GM12878 (cell line): ENCODE measurements at regions not wholly inside any gene's neighbourhood (a gene's known extent, or its start where the extent isn't known, plus 50 kb on each side); places are given as distances from the start of the nearest gene placed in this dataset.

Source experiments
- BRCA1 ChIP-seq: IDR thresholded peaks from 2 replicates; pipeline ENCODE4 v1.6.1; 2011; ENCODE audit warnings: low read depth, low read length, improper control_type of control experiment
- CBX5 ChIP-seq: sonication (generic); IDR thresholded peaks from 2 replicates; pipeline ENCODE4 v1.6.1; 2016; ENCODE audit warnings: low read depth, moderate library complexity, mild to moderate bottlenecking, inconsistent platforms
- FOXM1 ChIP-seq: IDR thresholded peaks from 2 replicates; pipeline ENCODE4 v1.6.1; 2012; ENCODE audit warnings: low read depth, mild to moderate bottlenecking, inconsistent platforms, low read length, moderate library complexity
- GABPA ChIP-seq: IDR thresholded peaks from 2 replicates; pipeline ENCODE4 v1.6.1; 2014; ENCODE audit warnings: antibody characterized with exemption, low read depth, mild to moderate bottlenecking, inconsistent platforms
- IKZF2 ChIP-seq, 2 experiments: fragments of 450-650 bp; IDR thresholded peaks; 2 replicates each; pipeline ENCODE4 v1.6.1; 2017; ENCODE audit warnings: mild to moderate bottlenecking in 2 of 2, moderate library complexity in 2 of 2
- IRF4 ChIP-seq: IDR thresholded peaks from 2 replicates; pipeline ENCODE4 v1.6.1; 2011; ENCODE audit warnings: low read depth, low read length
- JUNB ChIP-seq: IDR thresholded peaks from 2 replicates; pipeline ENCODE4 v1.6.1; 2016; ENCODE audit warnings: antibody characterized with exemption, mild to moderate bottlenecking
- JUND ChIP-seq: IDR thresholded peaks from 2 replicates; pipeline ENCODE4 v1.6.1; 2012; ENCODE audit warnings: low read depth, mild to moderate bottlenecking, low read length, improper control_type of control experiment, moderate library complexity
- KAT2A ChIP-seq: conservative IDR thresholded peaks from 2 replicates; pipeline ENCODE4 v1.6.1; 2011; ENCODE audit warnings: low read depth, low read length; ENCODE audit not compliant: control insufficient read depth
- LARP7 ChIP-seq: fragments of 450-650 bp; IDR thresholded peaks from 2 replicates; pipeline ENCODE4 v1.6.1; 2017; ENCODE audit warnings: mild to moderate bottlenecking
- MTA3 ChIP-seq: IDR thresholded peaks from 2 replicates; pipeline ENCODE4 v1.6.1; 2012; ENCODE audit warnings: low read length, inconsistent platforms, borderline replicate concordance
- NFXL1 ChIP-seq: fragments of 450-650 bp; IDR thresholded peaks from 2 replicates; pipeline ENCODE4 v1.6.1; 2017; ENCODE audit warnings: antibody characterized with exemption, mild to moderate bottlenecking, borderline replicate concordance
- NR2C1 ChIP-seq: fragments of 450-650 bp; IDR thresholded peaks from 2 replicates; pipeline ENCODE4 v1.6.1; 2017; ENCODE audit warnings: antibody characterized with exemption, mild to moderate bottlenecking, moderate library complexity
- PAX8 ChIP-seq: fragments of 450-650 bp; IDR thresholded peaks from 2 replicates; pipeline ENCODE4 v1.6.1; 2017; ENCODE audit warnings: mild to moderate bottlenecking, moderate library complexity
- RCOR1 ChIP-seq: conservative IDR thresholded peaks from 2 replicates; pipeline ENCODE4 v1.6.1; 2012; ENCODE audit warnings: low read depth, low read length, improper control_type of control experiment
- SIN3A ChIP-seq: IDR thresholded peaks from 2 replicates; pipeline ENCODE4 v1.6.1; 2012; ENCODE audit warnings: low read depth, low read length, improper control_type of control experiment
- SIX5 ChIP-seq: IDR thresholded peaks from 2 replicates; pipeline ENCODE4 v1.6.1; 2011; ENCODE audit warnings: mild to moderate bottlenecking, low read depth, low read length, moderate library complexity; ENCODE audit not compliant: severe bottlenecking
- TARDBP ChIP-seq: IDR thresholded peaks from 2 replicates; pipeline ENCODE4 v1.6.1; 2016; ENCODE audit warnings: borderline replicate concordance
- TCF12 ChIP-seq: IDR thresholded peaks from 2 replicates; pipeline ENCODE4 v1.6.1; 2011; ENCODE audit warnings: low read depth, mild to moderate bottlenecking, low read length
- YY1 ChIP-seq: IDR thresholded peaks from 2 replicates; pipeline ENCODE4 v1.6.1; 2011; ENCODE audit warnings: low read depth, mild to moderate bottlenecking, low read length
- ZBED1 ChIP-seq: IDR thresholded peaks from 2 replicates; pipeline ENCODE4 v1.6.1; 2016; ENCODE audit warnings: borderline replicate concordance
- ZNF274 ChIP-seq: IDR thresholded peaks from one replicate; pipeline ENCODE4 v1.8.0; 2011; ENCODE audit not compliant: insufficient read length, insufficient read depth
- ZZZ3 ChIP-seq: IDR thresholded peaks from 2 replicates; pipeline ENCODE4 v1.6.1; 2011; ENCODE audit warnings: low read depth; ENCODE audit not compliant: control insufficient read depth, insufficient read length
- TF ChIP-seq, protein P1 (sequence below): fragments of 450-650 bp; formaldehyde crosslinking; IDR thresholded peaks from 2 replicates; pipeline ENCODE4 v1.4.0; 2020; ENCODE audit warnings: mild to moderate bottlenecking, moderate library complexity
- TF ChIP-seq, protein P2 (sequence below): IDR thresholded peaks from 2 replicates; pipeline ENCODE4 v1.6.1; 2012; ENCODE audit warnings: low read depth, low read length, improper control_type of control experiment
- TF ChIP-seq, protein P3 (sequence below): fragments of 450-650 bp; IDR thresholded peaks from 2 replicates; pipeline ENCODE4 v1.6.1; 2017; ENCODE audit warnings: low read depth, mild to moderate bottlenecking, moderate library complexity

DNA sequence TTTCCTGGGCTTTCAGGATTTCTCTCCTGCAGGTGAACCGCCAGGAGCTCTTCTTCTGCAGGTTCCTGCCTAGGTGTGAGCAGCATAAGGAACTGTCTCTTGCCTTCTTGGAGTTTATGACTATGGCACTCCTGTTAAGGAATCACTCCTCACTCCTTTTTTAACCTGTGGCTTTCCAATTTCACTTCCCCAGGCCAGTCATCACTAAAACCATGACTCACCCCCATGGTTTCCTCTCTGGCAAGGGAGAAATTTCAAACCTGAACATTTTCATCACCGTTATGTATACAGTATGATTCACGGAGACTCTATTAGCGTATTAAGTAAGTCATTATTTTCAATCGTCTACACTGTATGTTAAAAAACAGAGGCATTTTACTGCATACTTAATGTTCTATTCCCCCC is 78.2 kb upstream of the ARID1B start (continued):
- TF ChIP-seq, protein P1, sequence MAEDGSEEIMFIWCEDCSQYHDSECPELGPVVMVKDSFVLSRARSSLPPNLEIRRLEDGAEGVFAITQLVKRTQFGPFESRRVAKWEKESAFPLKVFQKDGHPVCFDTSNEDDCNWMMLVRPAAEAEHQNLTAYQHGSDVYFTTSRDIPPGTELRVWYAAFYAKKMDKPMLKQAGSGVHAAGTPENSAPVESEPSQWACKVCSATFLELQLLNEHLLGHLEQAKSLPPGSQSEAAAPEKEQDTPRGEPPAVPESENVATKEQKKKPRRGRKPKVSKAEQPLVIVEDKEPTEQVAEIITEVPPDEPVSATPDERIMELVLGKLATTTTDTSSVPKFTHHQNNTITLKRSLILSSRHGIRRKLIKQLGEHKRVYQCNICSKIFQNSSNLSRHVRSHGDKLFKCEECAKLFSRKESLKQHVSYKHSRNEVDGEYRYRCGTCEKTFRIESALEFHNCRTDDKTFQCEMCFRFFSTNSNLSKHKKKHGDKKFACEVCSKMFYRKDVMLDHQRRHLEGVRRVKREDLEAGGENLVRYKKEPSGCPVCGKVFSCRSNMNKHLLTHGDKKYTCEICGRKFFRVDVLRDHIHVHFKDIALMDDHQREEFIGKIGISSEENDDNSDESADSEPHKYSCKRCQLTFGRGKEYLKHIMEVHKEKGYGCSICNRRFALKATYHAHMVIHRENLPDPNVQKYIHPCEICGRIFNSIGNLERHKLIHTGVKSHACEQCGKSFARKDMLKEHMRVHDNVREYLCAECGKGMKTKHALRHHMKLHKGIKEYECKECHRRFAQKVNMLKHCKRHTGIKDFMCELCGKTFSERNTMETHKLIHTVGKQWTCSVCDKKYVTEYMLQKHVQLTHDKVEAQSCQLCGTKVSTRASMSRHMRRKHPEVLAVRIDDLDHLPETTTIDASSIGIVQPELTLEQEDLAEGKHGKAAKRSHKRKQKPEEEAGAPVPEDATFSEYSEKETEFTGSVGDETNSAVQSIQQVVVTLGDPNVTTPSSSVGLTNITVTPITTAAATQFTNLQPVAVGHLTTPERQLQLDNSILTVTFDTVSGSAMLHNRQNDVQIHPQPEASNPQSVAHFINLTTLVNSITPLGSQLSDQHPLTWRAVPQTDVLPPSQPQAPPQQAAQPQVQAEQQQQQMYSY (CRISPR knock-in tag): no peak
- TF ChIP-seq KAT2A (no peak), CBX5 (no peak), GABPA (no peak), ZNF274 (no peak), ZZZ3 (no peak), NFXL1 (no peak), LARP7 (no peak), SIX5 (no peak), JUNB (peak; percentile 99), FOXM1 (no peak), PAX8 (no peak), ZBED1 (peak; percentile 98), NR2C1 (no peak), BRCA1 (no peak), SIN3A (no peak), YY1 (peak; percentile 60; the same call in 1 of the 2 replicates), JUND (peak; percentile 69; the same call in 1 of the 2 replicates), IRF4 (peak; percentile 90; the same call in 1 of the 2 replicates), TCF12 (peak; percentile 81; the same call in 1 of the 2 replicates), MTA3 (no peak), IKZF2 (IDR thresholded peaks at IDR 0.05) (peak; percentile 98), RCOR1 (no peak), TARDBP (no peak)
- TF ChIP-seq, protein P2, sequence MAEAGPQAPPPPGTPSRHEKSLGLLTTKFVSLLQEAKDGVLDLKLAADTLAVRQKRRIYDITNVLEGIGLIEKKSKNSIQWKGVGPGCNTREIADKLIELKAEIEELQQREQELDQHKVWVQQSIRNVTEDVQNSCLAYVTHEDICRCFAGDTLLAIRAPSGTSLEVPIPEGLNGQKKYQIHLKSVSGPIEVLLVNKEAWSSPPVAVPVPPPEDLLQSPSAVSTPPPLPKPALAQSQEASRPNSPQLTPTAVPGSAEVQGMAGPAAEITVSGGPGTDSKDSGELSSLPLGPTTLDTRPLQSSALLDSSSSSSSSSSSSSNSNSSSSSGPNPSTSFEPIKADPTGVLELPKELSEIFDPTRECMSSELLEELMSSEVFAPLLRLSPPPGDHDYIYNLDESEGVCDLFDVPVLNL: 0 out of 2 replicates have a peak, but pooled peaks have one; percentile 28
- TF ChIP-seq, protein P3, sequence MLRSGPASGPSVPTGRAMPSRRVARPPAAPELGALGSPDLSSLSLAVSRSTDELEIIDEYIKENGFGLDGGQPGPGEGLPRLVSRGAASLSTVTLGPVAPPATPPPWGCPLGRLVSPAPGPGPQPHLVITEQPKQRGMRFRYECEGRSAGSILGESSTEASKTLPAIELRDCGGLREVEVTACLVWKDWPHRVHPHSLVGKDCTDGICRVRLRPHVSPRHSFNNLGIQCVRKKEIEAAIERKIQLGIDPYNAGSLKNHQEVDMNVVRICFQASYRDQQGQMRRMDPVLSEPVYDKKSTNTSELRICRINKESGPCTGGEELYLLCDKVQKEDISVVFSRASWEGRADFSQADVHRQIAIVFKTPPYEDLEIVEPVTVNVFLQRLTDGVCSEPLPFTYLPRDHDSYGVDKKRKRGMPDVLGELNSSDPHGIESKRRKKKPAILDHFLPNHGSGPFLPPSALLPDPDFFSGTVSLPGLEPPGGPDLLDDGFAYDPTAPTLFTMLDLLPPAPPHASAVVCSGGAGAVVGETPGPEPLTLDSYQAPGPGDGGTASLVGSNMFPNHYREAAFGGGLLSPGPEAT: peak; percentile 50; the same call in 1 of the 2 replicates
